HEK293T (cell line): ENCODE measurements at regions not wholly inside any gene's neighbourhood (a gene's known extent, or its start where the extent isn't known, plus 50 kb on each side); places are given as distances from the start of the nearest gene placed in this dataset.

ENCODE experiments used
- BHLHE40 ChIP-seq: fragments of 450-650 bp; IDR thresholded peaks from 2 replicates; pipeline ENCODE4 v1.6.1; 2016; ENCODE audit warnings: mild to moderate bottlenecking, moderate library complexity, borderline replicate concordance
- CTBP1 ChIP-seq: fragments of 450-650 bp; IDR thresholded peaks from 2 replicates; pipeline ENCODE4 v1.6.1; 2016; ENCODE audit warnings: borderline replicate concordance
- ELF4 ChIP-seq: fragments of 450-650 bp; IDR thresholded peaks from 2 replicates; pipeline ENCODE4 v1.6.1; 2017; ENCODE audit warnings: antibody characterized with exemption
- FOXA1 ChIP-seq: fragments of 450-650 bp; IDR thresholded peaks from 2 replicates; pipeline ENCODE4 v1.6.1; 2016; ENCODE audit warnings: mild to moderate bottlenecking
- L3MBTL2 ChIP-seq: fragments of 450-650 bp; conservative IDR thresholded peaks from 2 replicates; pipeline ENCODE4 v1.6.1; 2016; ENCODE audit warnings: mild to moderate bottlenecking
- LEF1 ChIP-seq: fragments of 450-650 bp; IDR thresholded peaks from 2 replicates; pipeline ENCODE4 v1.6.1; 2017; ENCODE audit warnings: mild to moderate bottlenecking, borderline replicate concordance
- NFRKB ChIP-seq: fragments of 450-650 bp; IDR thresholded peaks from 2 replicates; pipeline ENCODE4 v1.6.1; 2016; ENCODE audit warnings: mild to moderate bottlenecking, moderate library complexity
- SP1 ChIP-seq: fragments of 450-650 bp; IDR thresholded peaks from 2 replicates; pipeline ENCODE4 v1.6.1; 2017
- SUZ12 ChIP-seq: fragments of 450-650 bp; IDR thresholded peaks from 2 replicates; pipeline ENCODE4 v1.6.1; 2016; ENCODE audit warnings: mild to moderate bottlenecking
- TARDBP ChIP-seq: fragments of 450-650 bp; IDR thresholded peaks from 2 replicates; pipeline ENCODE4 v1.6.1; 2016

GRCh38 chr2:188047735-188048134, 243.9 kb upstream of the GULP1 start:
- TF ChIP-seq SP1 (no peak), ELF4 (no peak), NFRKB (no peak), SUZ12 (no peak), CTBP1 (no peak), BHLHE40 (no peak), L3MBTL2 (no peak), TARDBP (no peak), FOXA1 (no peak), LEF1 (no peak)
